HEK293 (cell line): ENCODE measurements at regions not wholly inside any gene's neighbourhood (a gene's known extent, or its start where the extent isn't known, plus 50 kb on each side); places are given as distances from the start of the nearest gene placed in this dataset.

Source experiments
- CTCF ChIA-PET: fragments of 350-600 bp; formaldehyde crosslinking; extraction: SDS; loops from one replicate; lab custom pipeline; 2021; ENCODE audit warnings: antibody characterized with exemption; lab: Yijun Ruan, JAX
- POLR2A ChIA-PET: fragments of 300-600 bp; formaldehyde crosslinking; extraction: SDS; loops from one replicate; lab custom pipeline; 2020; ENCODE audit warnings: antibody characterized with exemption, inconsistent platforms; lab: Yijun Ruan, JAX
- H3K27ac ChIP-seq: fragments of 200-500 bp; sonication (Bioruptor generic); 2 replicates; pipeline ENCODE4 v1.5.1; 2014; ENCODE audit warnings: low read depth, low read length, control low read depth, inconsistent platforms; ENCODE audit errors: extremely low read depth
- H3K36me3 ChIP-seq, 2 experiments: fragments of 200-500 bp in 1 of 2; sonication (Bioruptor generic) in 1 of 2; 1 replicate in 1 of 2; 2 replicates in 1 of 2; pipeline ENCODE4 v1.5.1; 2014 to 2017; ENCODE audit warnings: inconsistent platforms in 2 of 2, low read length in 2 of 2; ENCODE audit not compliant: control insufficient read depth in 2 of 2, insufficient read depth in 1 of 2
- H3K4me1 ChIP-seq: fragments of 200-500 bp; sonication (Bioruptor generic); 2 replicates; pipeline ENCODE4 v1.5.1; 2014; ENCODE audit warnings: mild to moderate bottlenecking, low read length, inconsistent platforms; ENCODE audit not compliant: control insufficient read depth, insufficient read depth
- H3K4me3 ChIP-seq: 2 replicates; pipeline ENCODE4 v1.5.1; 2011; ENCODE audit warnings: low read depth, mild to moderate bottlenecking, control low read depth, low read length, moderate library complexity
- H3K9me3 ChIP-seq: fragments of 200-500 bp; sonication (Bioruptor generic); 2 replicates; pipeline ENCODE4 v1.5.1; 2014; ENCODE audit warnings: low read depth, low read length, inconsistent platforms; ENCODE audit not compliant: control insufficient read depth, insufficient read depth
- HOXA7 ChIP-seq: sonication (generic); formaldehyde crosslinking; IDR thresholded peaks from 2 replicates; pipeline ENCODE4 v1.8.1; 2022; ENCODE audit warnings: missing genetic modification reagents, borderline replicate concordance
- PRDM4 ChIP-seq: fragments of 450-650 bp; formaldehyde crosslinking; IDR thresholded peaks from 2 replicates; pipeline ENCODE4 v1.5.1; 2017; ENCODE audit warnings: missing biosample characterization, missing genetic modification characterization
- YY1 ChIP-seq: fragments of 450-650 bp; formaldehyde crosslinking; IDR thresholded peaks from 2 replicates; pipeline ENCODE4 v1.5.1; 2018; ENCODE audit warnings: missing biosample characterization, missing genetic modification characterization
- ZBTB20 ChIP-seq: fragments of 450-650 bp; formaldehyde crosslinking; IDR thresholded peaks from 2 replicates; pipeline ENCODE4 v1.5.1; 2016; ENCODE audit warnings: missing biosample characterization, missing genetic modification characterization
- ZBTB48 ChIP-seq: fragments of 450-650 bp; formaldehyde crosslinking; IDR thresholded peaks from 2 replicates; pipeline ENCODE4 v1.5.1; 2016; ENCODE audit warnings: missing biosample characterization, missing genetic modification characterization
- ZBTB6 ChIP-seq: fragments of 450-650 bp; formaldehyde crosslinking; IDR thresholded peaks from 2 replicates; pipeline ENCODE4 v1.5.1; 2017; ENCODE audit warnings: missing biosample characterization, missing genetic modification characterization
- ZFP3 ChIP-seq: fragments of 450-650 bp; formaldehyde crosslinking; IDR thresholded peaks from 2 replicates; pipeline ENCODE4 v1.5.1; 2016; ENCODE audit warnings: low read depth, missing biosample characterization, missing genetic modification characterization
- ZFP37 ChIP-seq: fragments of 450-650 bp; formaldehyde crosslinking; IDR thresholded peaks from 2 replicates; pipeline ENCODE4 v1.5.1; 2016; ENCODE audit warnings: missing biosample characterization, missing genetic modification characterization
- ZIC2 ChIP-seq: fragments of 450-650 bp; formaldehyde crosslinking; IDR thresholded peaks from 2 replicates; pipeline ENCODE4 v1.5.1; 2016; ENCODE audit warnings: missing biosample characterization, missing genetic modification characterization
- ZNF114 ChIP-seq: fragments of 450-650 bp; formaldehyde crosslinking; IDR thresholded peaks from 2 replicates; pipeline ENCODE4 v1.5.0; 2017; ENCODE audit warnings: missing biosample characterization, missing genetic modification characterization
- ZNF174 ChIP-seq: fragments of 450-650 bp; formaldehyde crosslinking; IDR thresholded peaks from 2 replicates; pipeline ENCODE4 v1.5.0; 2017; ENCODE audit warnings: missing biosample characterization, mild to moderate bottlenecking, missing genetic modification characterization
- ZNF18 ChIP-seq: fragments of 450-650 bp; formaldehyde crosslinking; IDR thresholded peaks from 2 replicates; pipeline ENCODE4 v1.5.1; 2016; ENCODE audit warnings: missing biosample characterization, missing genetic modification characterization
- ZNF19 ChIP-seq: fragments of 450-650 bp; formaldehyde crosslinking; IDR thresholded peaks from 2 replicates; pipeline ENCODE4; 2016; ENCODE audit warnings: missing biosample characterization, missing genetic modification characterization, low read depth
- ZNF292 ChIP-seq: fragments of 450-650 bp; formaldehyde crosslinking; IDR thresholded peaks from 2 replicates; pipeline ENCODE4 v1.5.1; 2016; ENCODE audit warnings: low read depth, missing biosample characterization, missing genetic modification characterization, borderline replicate concordance
- ZNF311 ChIP-seq: fragments of 450-650 bp; formaldehyde crosslinking; IDR thresholded peaks from 2 replicates; pipeline ENCODE4 v1.5.1; 2017; ENCODE audit warnings: missing biosample characterization, missing genetic modification characterization, borderline replicate concordance
- ZNF391 ChIP-seq: fragments of 450-650 bp; formaldehyde crosslinking; IDR thresholded peaks from 2 replicates; pipeline ENCODE4 v1.5.1; 2016; ENCODE audit warnings: low read depth, missing biosample characterization, missing genetic modification characterization, borderline replicate concordance
- ZNF404 ChIP-seq: fragments of 450-650 bp; formaldehyde crosslinking; IDR thresholded peaks from 2 replicates; pipeline ENCODE4 v1.5.1; 2017; ENCODE audit warnings: missing biosample characterization, missing genetic modification characterization
- ZNF571 ChIP-seq: fragments of 450-650 bp; formaldehyde crosslinking; IDR thresholded peaks from 2 replicates; pipeline ENCODE4 v1.5.0; 2017; ENCODE audit warnings: missing biosample characterization, missing genetic modification characterization
- ZNF645 ChIP-seq: fragments of 450-650 bp; formaldehyde crosslinking; IDR thresholded peaks from 2 replicates; pipeline ENCODE4; 2016; ENCODE audit warnings: missing biosample characterization, missing genetic modification characterization
- ZNF747 ChIP-seq: fragments of 450-650 bp; formaldehyde crosslinking; IDR thresholded peaks from 2 replicates; pipeline ENCODE4 v1.5.1; 2016; ENCODE audit warnings: missing biosample characterization, missing genetic modification characterization
- ZSCAN16 ChIP-seq: fragments of 450-650 bp; formaldehyde crosslinking; IDR thresholded peaks from 2 replicates; pipeline ENCODE4 v1.5.1; 2016; ENCODE audit warnings: missing biosample characterization, missing genetic modification characterization
- ZSCAN5A ChIP-seq: fragments of 450-650 bp; formaldehyde crosslinking; IDR thresholded peaks from 2 replicates; pipeline ENCODE4 v1.5.1; 2016; ENCODE audit warnings: missing biosample characterization, missing genetic modification characterization

- no peak for TF ChIP-seq ZBTB6 (tag by site-specific recombination)
- no peak for TF ChIP-seq ZNF311 (tag by site-specific recombination)
- no peak for TF ChIP-seq ZNF292 (tag by site-specific recombination)
- TF ChIP-seq PRDM4 (tag by site-specific recombination): no peak
- no peak for TF ChIP-seq ZNF18 (tag by site-specific recombination)
These were observed 340.6 kb downstream of the SH2D4B start (continued) for GRCh38 chr10:80878330-80878729.

- Histone ChIP-seq H3K27ac (no peak overlapping the region), H3K9me3 (no peaks in the 10 kb centered on the region), H3K4me3 (no peak overlapping the region), H3K36me3 (no peaks in the 10 kb centered on the region), H3K4me1 (no peaks in the 10 kb centered on the region)
- TF ChIP-seq ZBTB6 (tag by site-specific recombination): no peak
- TF ChIP-seq ZNF391 (tag by site-specific recombination): no peak
- TF ChIP-seq ZNF404: no peak
- TF ChIP-seq ZIC2 (tag by site-specific recombination): no peak
- TF ChIP-seq ZSCAN16 (tag by site-specific recombination): no peak
- no peak for TF ChIP-seq ZNF19 (tag by site-specific recombination)
- no peak for TF ChIP-seq ZNF114 (tag by site-specific recombination)
- no peak for TF ChIP-seq ZBTB48 (tag by site-specific recombination)
- ChIA-PET POLR2A (no interaction called here), CTCF (interaction anchor here (1.1 kb wide), 1 partner anchor 30 kb away, joined by 3 read pairs; no protein-coding TSS in a partner anchor)
These were observed 352.4 kb downstream of the SH2D4B start for GRCh38 chr10:80890146-80890545.

GRCh38 chr10:80893256-80893655 lies 355.6 kb downstream of the SH2D4B start:
- Histone ChIP-seq H3K4me1 (no peaks in the 10 kb centered on the region), H3K4me3 (no peak overlapping the region), H3K9me3 (no peaks in the 10 kb centered on the region), H3K27ac (no peak overlapping the region), H3K36me3 (no peaks in the 10 kb centered on the region)
- ChIA-PET CTCF (no interaction called here), POLR2A (no interaction called here)
- no peak for TF ChIP-seq ZFP37 (tag by site-specific recombination)

- H3K36me3 ChIP-seq: no peaks in the 10 kb centered on the region
- H3K4me1 ChIP-seq: no peaks in the 10 kb centered on the region
- H3K4me3 ChIP-seq: no peak overlapping the region
- H3K9me3 ChIP-seq: no peaks in the 10 kb centered on the region
- ChIA-PET CTCF (interaction anchor here (0.6 kb wide), 1 partner anchor 243 kb away, joined by 3 read pairs; no protein-coding TSS in a partner anchor), POLR2A (no interaction called here)
- H3K27ac ChIP-seq: no peak overlapping the region
- TF ChIP-seq ZFP3 (no peak), ZSCAN5A (tag by site-specific recombination) (no peak), YY1 (tag by site-specific recombination) (no peak), HOXA7 (CRISPR knock-in tag) (no peak), ZBTB20 (tag by site-specific recombination) (no peak), ZNF645 (no peak), ZNF571 (tag by site-specific recombination) (no peak), ZNF174 (tag by site-specific recombination) (no peak), ZNF747 (no peak)
These were observed 356.6 kb downstream of the SH2D4B start for GRCh38 chr10:80894311-80894791.
